CD14-positive monocyte (primary cell): ENCODE measurements at regions not wholly inside any gene's neighbourhood (a gene's known extent, or its start where the extent isn't known, plus 50 kb on each side); places are given as distances from the start of the nearest gene placed in this dataset.

Experiments
- DNase-seq, 3 donors: peaks; one replicate each; pipeline ENCODE4 v3.0.0-alpha.2; 2011 to 2022
- H2AFZ ChIP-seq: 2 replicates; pipeline ENCODE4 v1.6.0; 2012; ENCODE audit warnings: mild to moderate bottlenecking, low read depth, low read length, inconsistent platforms; ENCODE audit not compliant: insufficient read depth, poor library complexity, severe bottlenecking
- H3K27ac ChIP-seq, 2 donors: 1 replicate in 1 of 2; 2 replicates in 1 of 2; pipeline ENCODE4 v1.5.1; 2012 to 2013; ENCODE audit warnings: low read length in 2 of 2, control low read depth in 1 of 2, inconsistent platforms in 1 of 2, low read depth in 1 of 2, mild to moderate bottlenecking in 1 of 2
- H3K27me3 ChIP-seq, 2 donors: one replicate each; pipeline versions ENCODE4 v1.6.0 to v1.6.1; 2011 to 2013; ENCODE audit warnings: low read length in 2 of 2; ENCODE audit not compliant: control insufficient read depth in 2 of 2, insufficient read depth in 2 of 2
- H3K36me3 ChIP-seq, 2 donors: replicated peaks in 1 of 2; 1 replicate in 1 of 2; 2 replicates in 1 of 2; pipeline versions ENCODE4 v1.5.1 to v1.6.1; 2012 to 2013; ENCODE audit warnings: low read length in 2 of 2, control low read depth in 1 of 2, inconsistent platforms in 1 of 2, mild to moderate bottlenecking in 1 of 2; ENCODE audit not compliant: insufficient read depth in 2 of 2, control insufficient read depth in 1 of 2
- H3K4me1 ChIP-seq, 2 donors: 1 replicate in 1 of 2; 2 replicates in 1 of 2; pipeline versions ENCODE4 v1.5.1 to v1.6.1; 2012 to 2013; ENCODE audit warnings: low read length in 2 of 2, control low read depth in 1 of 2, inconsistent platforms in 1 of 2, mild to moderate bottlenecking in 1 of 2, moderate library complexity in 1 of 2; ENCODE audit not compliant: insufficient read depth in 2 of 2, control insufficient read depth in 1 of 2
- H3K4me2 ChIP-seq: replicated peaks from 2 replicates; pipeline ENCODE3; 2012; ENCODE audit warnings: low read length, moderate library complexity, mild to moderate bottlenecking; ENCODE audit not compliant: poor library complexity, severe bottlenecking; ENCODE audit errors: extremely low read depth
- H3K4me3 ChIP-seq, 3 experiments: fragments of 200-600 bp in 1 of 3; sonication (generic) in 1 of 3; replicated peaks in 1 of 3; 1 replicate in 2 of 3; 2 replicates in 1 of 3; pipeline ENCODE4 v1.5.1; 2011 to 2013; ENCODE audit warnings: low read length in 3 of 3, mild to moderate bottlenecking in 3 of 3, control low read depth in 2 of 3, low read depth in 2 of 3, inconsistent platforms in 1 of 3, moderate library complexity in 1 of 3
- H3K79me2 ChIP-seq: 2 replicates; pipeline ENCODE4 v1.6.0; 2012; ENCODE audit warnings: mild to moderate bottlenecking, control low read depth, inconsistent platforms, low read length, moderate library complexity; ENCODE audit not compliant: insufficient read depth
- H3K9ac ChIP-seq: 2 replicates; pipeline ENCODE4 v1.6.0; 2017; ENCODE audit warnings: low read length, mild to moderate bottlenecking; ENCODE audit not compliant: insufficient read depth, poor library complexity, severe bottlenecking
- H3K9me3 ChIP-seq, 2 donors: replicated peaks in 1 of 2; 1 replicate in 1 of 2; 2 replicates in 1 of 2; pipeline versions ENCODE4 v1.5.1 to v1.6.1; 2012 to 2013; ENCODE audit warnings: low read length in 2 of 2, control low read depth in 1 of 2; ENCODE audit not compliant: control insufficient read depth in 1 of 2, insufficient read depth in 1 of 2
- H4K20me1 ChIP-seq: 2 replicates; pipeline ENCODE4 v1.6.0; 2012; ENCODE audit warnings: mild to moderate bottlenecking, low read length, control low read depth, moderate library complexity; ENCODE audit not compliant: insufficient read depth
- H3K27ac Mint-ChIP-seq, 7 donors: one replicate each; pipeline ENCODE4 v1.8.0; 2020; ENCODE audit warnings: mild to moderate bottlenecking in 7 of 7, mixed read lengths in 7 of 7, moderate library complexity in 6 of 7, inconsistent platforms in 2 of 7
- H3K27me3 Mint-ChIP-seq, 3 donors: one replicate each; pipeline ENCODE4 v1.8.0; 2021 to 2022; ENCODE audit warnings: low read depth in 3 of 3, mild to moderate bottlenecking in 3 of 3, mixed read lengths in 3 of 3, moderate library complexity in 3 of 3, inconsistent platforms in 1 of 3
- H3K36me3 Mint-ChIP-seq, 2 donors: one replicate each; pipeline ENCODE4 v1.8.0; 2020; ENCODE audit warnings: mixed read lengths in 2 of 2, inconsistent platforms in 1 of 2, mild to moderate bottlenecking in 1 of 2
- H3K4me1 Mint-ChIP-seq: one replicate; pipeline ENCODE4 v1.8.0; 2020; ENCODE audit warnings: mild to moderate bottlenecking, mixed read lengths
- H3K4me3 Mint-ChIP-seq, 2 donors: one replicate each; pipeline ENCODE4 v1.8.0; 2020; ENCODE audit warnings: mild to moderate bottlenecking in 2 of 2, mixed read lengths in 2 of 2, moderate library complexity in 1 of 2
- H3K9me3 Mint-ChIP-seq, 7 donors: one replicate each; pipeline ENCODE4 v1.8.0; 2020 to 2022; ENCODE audit warnings: mixed read lengths in 7 of 7, mild to moderate bottlenecking in 6 of 7, moderate library complexity in 6 of 7, inconsistent platforms in 2 of 7
- WGBS: methylation state at CpG from one replicate; pipeline ENCODE4 v1.1.5; 2013; ENCODE audit warnings: missing lambda C conversion rate; ENCODE audit not compliant: insufficient coverage; 5-methylcytosine and 5-hydroxymethylcytosine counted together
- intact Hi-C, 2 donors: fragments of 100-400 bp; cut with micrococcal nuclease; formaldehyde crosslinking; loops; one replicate each; pipeline versions ENCODE4 v1.15.0 to v1.15.1; 2023
- TF ChIP-seq, protein P1 (sequence below): fragments of 200-600 bp; IDR thresholded peaks from one replicate; pipeline ENCODE4 v1.8.0; 2022; ENCODE audit warnings: antibody characterized with exemption, mild to moderate bottlenecking

- Histone ChIP-seq H3K4me2 (no peak overlapping the region), H3K27me3 (peaks cover 16 to 24% of the 10 kb centered on the region in 2 donors), H2AFZ (no peak overlapping the region), H3K27ac (no peak overlapping the region), H3K4me1 (no peaks in the 10 kb centered on the region), H4K20me1 (no peaks in the 10 kb centered on the region), H3K4me3 (no peak overlapping the region), H3K79me2 (no peaks in the 10 kb centered on the region), H3K36me3 (no peaks in the 10 kb centered on the region), H3K9ac (no peak overlapping the region), H3K9me3 (no peaks in the 10 kb centered on the region)
- H3K36me3 Mint-ChIP-seq = no peaks in the 10 kb centered on the region
- H3K4me1 Mint-ChIP-seq = peaks cover 2% of the 10 kb centered on the region
- WGBS = no CpG with 5 or more reads among the region's 6 CpGs
- H3K27ac Mint-ChIP-seq = no peak overlapping the region
- H3K4me3 Mint-ChIP-seq = no peak overlapping the region
- H3K27me3 Mint-ChIP-seq = peaks cover 31 to 42% (median 33%) of the 10 kb centered on the region in 3 donors
- TF ChIP-seq, protein P1, sequence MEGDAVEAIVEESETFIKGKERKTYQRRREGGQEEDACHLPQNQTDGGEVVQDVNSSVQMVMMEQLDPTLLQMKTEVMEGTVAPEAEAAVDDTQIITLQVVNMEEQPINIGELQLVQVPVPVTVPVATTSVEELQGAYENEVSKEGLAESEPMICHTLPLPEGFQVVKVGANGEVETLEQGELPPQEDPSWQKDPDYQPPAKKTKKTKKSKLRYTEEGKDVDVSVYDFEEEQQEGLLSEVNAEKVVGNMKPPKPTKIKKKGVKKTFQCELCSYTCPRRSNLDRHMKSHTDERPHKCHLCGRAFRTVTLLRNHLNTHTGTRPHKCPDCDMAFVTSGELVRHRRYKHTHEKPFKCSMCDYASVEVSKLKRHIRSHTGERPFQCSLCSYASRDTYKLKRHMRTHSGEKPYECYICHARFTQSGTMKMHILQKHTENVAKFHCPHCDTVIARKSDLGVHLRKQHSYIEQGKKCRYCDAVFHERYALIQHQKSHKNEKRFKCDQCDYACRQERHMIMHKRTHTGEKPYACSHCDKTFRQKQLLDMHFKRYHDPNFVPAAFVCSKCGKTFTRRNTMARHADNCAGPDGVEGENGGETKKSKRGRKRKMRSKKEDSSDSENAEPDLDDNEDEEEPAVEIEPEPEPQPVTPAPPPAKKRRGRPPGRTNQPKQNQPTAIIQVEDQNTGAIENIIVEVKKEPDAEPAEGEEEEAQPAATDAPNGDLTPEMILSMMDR = no peak
- H3K9me3 Mint-ChIP-seq = peaks cover 0 to 2% (median 0%) of the 10 kb centered on the region in 7 donors
- DNase-seq = no peak
- intact Hi-C loops = loop anchor here in 1 of 2 donors (10.0 kb wide), 1 partner anchor 246 kb away; the partner anchor contains the start of gene RGMA
Observed at GRCh38 chr15:93330912-93331544, 242.0 kb upstream of the RGMA start.

DNA sequence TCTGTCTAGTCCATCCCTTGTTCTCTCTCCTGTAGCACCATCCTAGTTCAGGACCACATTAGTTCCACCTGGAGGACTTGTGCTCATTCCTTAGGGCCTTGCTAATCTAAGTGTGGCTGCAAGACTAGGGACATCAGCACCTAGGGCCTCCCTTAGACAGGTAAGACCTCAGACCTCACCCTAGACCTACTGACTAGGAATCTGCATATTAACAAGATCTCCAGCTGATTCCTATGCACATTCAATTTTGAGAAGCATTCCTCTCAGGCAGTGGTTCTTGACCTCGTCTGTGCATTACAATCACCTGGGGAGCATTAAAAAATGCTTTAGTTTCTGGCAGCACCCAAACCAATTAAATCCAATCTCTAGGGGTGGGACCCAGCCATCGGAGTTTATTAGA is 238.4 kb upstream of the RGMA start:
- H3K27ac ChIP-seq = no peak overlapping the region
- H3K9ac ChIP-seq = no peak overlapping the region
- no peaks in the 10 kb centered on the region for H3K36me3 Mint-ChIP-seq
- H3K36me3 ChIP-seq = no peaks in the 10 kb centered on the region
- no peaks in the 10 kb centered on the region for H4K20me1 ChIP-seq
- no peak for DNase-seq
- H3K4me1 Mint-ChIP-seq = peaks cover 2% of the 10 kb centered on the region
- no peak overlapping the region for H3K4me3 ChIP-seq
- peaks cover 7 to 16% (median 11%) of the 10 kb centered on the region in 3 donors for H3K27me3 Mint-ChIP-seq
- H3K9me3 ChIP-seq = no peaks in the 10 kb centered on the region
- WGBS = 100% methylated on average over 1 of the region's 2 CpGs
- TF ChIP-seq, protein P1 = no peak
- H3K4me3 Mint-ChIP-seq = no peak overlapping the region
- no peaks in the 10 kb centered on the region for H3K79me2 ChIP-seq
- H3K9me3 Mint-ChIP-seq = peaks cover 0 to 2% (median 0%) of the 10 kb centered on the region in 7 donors
- intact Hi-C loops = no loop called here
- H2AFZ ChIP-seq = no peak overlapping the region
- peaks cover 0 to 7% of the 10 kb centered on the region in 2 donors for H3K27me3 ChIP-seq
- H3K27ac Mint-ChIP-seq = no peak overlapping the region
- no peaks in the 10 kb centered on the region for H3K4me1 ChIP-seq
- no peak overlapping the region for H3K4me2 ChIP-seq
